LNCaP clone FGC (cell line): ENCODE measurements at regions not wholly inside any gene's neighbourhood (a gene's known extent, or its start where the extent isn't known, plus 50 kb on each side); places are given as distances from the start of the nearest gene placed in this dataset.

Experiments
- DNase-seq: peaks from one replicate; pipeline ENCODE4 v3.0.0-alpha.2; 2011; ENCODE audit warnings: low read depth
- H3K4me3 ChIP-seq: 2 replicates; pipeline ENCODE4 v1.5.1; 2011; ENCODE audit warnings: mild to moderate bottlenecking, low read depth, low read length, control low read depth
- CTCF ChIP-seq: IDR thresholded peaks from 2 replicates; pipeline ENCODE4 v1.5.1; 2012; ENCODE audit warnings: mild to moderate bottlenecking; ENCODE audit not compliant: control insufficient read depth, insufficient read depth; ENCODE audit errors: extremely low read depth

GRCh38 chr10:90313576-90314325 lies 544.1 kb downstream of the HTR7 start:
- no peak for DNase-seq
- no peak for TF ChIP-seq CTCF
- H3K4me3 ChIP-seq: no peak overlapping the region

- no peak for DNase-seq
- no peak overlapping the region for H3K4me3 ChIP-seq
Observed at GRCh38 chr10:90314718-90315117, 543.1 kb downstream of the HTR7 start.

GRCh38 chr10:90317172-90317571 lies 540.7 kb downstream of the HTR7 start:
- DNase-seq: no peak
- no peak for TF ChIP-seq CTCF

More at GRCh38 chr10:90314718-90315117, 543.1 kb downstream of the HTR7 start:
- TF ChIP-seq CTCF: no peak

GRCh38 chr10:90318659-90319058 lies 539.2 kb downstream of the HTR7 start:
- TF ChIP-seq CTCF: no peak
- DNase-seq: no peak
- no peak overlapping the region for H3K4me3 ChIP-seq

More at GRCh38 chr10:90317172-90317571, 540.7 kb downstream of the HTR7 start:
- no peak overlapping the region for H3K4me3 ChIP-seq

- TF ChIP-seq CTCF: no peak
- peak; percentile 27 for DNase-seq
- H3K4me3 ChIP-seq: no peak overlapping the region
Observed at GRCh38 chr10:90319188-90319914, 538.5 kb downstream of the HTR7 start.

GRCh38 chr10:90321132-90321816 lies 536.6 kb downstream of the HTR7 start:
- no peak for DNase-seq
- no peak overlapping the region for H3K4me3 ChIP-seq

More at GRCh38 chr10:90321132-90321816, 536.6 kb downstream of the HTR7 start:
- no peak for TF ChIP-seq CTCF
